ENCODE measurements at regions not wholly inside any gene's neighbourhood (a gene's known extent, or its start where the extent isn't known, plus 50 kb on each side); places are given as distances from the start of the nearest gene placed in this dataset.

DNA sequence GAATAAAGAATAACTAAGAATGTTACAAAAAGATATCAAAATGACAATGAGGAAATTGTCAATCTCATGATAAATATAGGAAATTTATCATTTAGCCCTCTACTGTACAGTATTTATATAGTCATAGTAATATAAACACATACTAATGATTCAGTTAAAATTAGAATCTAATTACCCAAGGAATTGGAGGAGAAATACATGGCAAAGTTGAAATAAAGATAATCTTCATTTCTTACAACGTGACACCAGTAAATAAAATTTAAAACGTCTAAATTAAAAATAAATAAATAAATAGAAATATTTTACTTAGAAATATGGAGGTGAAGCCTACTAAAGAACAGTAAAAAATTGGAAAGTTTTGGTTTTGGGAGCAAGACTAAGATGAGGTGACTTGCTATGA lies 2163.1 kb upstream of the PCDH20 start:
- Histone ChIP-seq H3K27me3 (no peaks in the 10 kb centered on the region), H3K36me3 (replicated peaks in 1 of 2; ENCODE audit: insufficient read depth in 1 of 2, low read depth in 2 of 2) (no peaks in the 10 kb centered on the region), H3K27ac (no peak overlapping the region), H3K4me3 (no peak overlapping the region), H3K4me1 (no peaks in the 10 kb centered on the region), H3K9me3 (no peaks in the 10 kb centered on the region)
- no peak for DNase-seq
- no peak for ATAC-seq
- 49 to 71% methylated on average over 2 of the region's 2 CpGs for WGBS, 2 donors
- intact Hi-C loops (cut with DNase I), result no loop called here
- no peak for TF ChIP-seq POLR2A (IDR thresholded peaks at IDR 0.05)
- TF ChIP-seq, protein P1, sequence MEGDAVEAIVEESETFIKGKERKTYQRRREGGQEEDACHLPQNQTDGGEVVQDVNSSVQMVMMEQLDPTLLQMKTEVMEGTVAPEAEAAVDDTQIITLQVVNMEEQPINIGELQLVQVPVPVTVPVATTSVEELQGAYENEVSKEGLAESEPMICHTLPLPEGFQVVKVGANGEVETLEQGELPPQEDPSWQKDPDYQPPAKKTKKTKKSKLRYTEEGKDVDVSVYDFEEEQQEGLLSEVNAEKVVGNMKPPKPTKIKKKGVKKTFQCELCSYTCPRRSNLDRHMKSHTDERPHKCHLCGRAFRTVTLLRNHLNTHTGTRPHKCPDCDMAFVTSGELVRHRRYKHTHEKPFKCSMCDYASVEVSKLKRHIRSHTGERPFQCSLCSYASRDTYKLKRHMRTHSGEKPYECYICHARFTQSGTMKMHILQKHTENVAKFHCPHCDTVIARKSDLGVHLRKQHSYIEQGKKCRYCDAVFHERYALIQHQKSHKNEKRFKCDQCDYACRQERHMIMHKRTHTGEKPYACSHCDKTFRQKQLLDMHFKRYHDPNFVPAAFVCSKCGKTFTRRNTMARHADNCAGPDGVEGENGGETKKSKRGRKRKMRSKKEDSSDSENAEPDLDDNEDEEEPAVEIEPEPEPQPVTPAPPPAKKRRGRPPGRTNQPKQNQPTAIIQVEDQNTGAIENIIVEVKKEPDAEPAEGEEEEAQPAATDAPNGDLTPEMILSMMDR (IDR thresholded peaks at IDR 0.05), result no peak

DNA sequence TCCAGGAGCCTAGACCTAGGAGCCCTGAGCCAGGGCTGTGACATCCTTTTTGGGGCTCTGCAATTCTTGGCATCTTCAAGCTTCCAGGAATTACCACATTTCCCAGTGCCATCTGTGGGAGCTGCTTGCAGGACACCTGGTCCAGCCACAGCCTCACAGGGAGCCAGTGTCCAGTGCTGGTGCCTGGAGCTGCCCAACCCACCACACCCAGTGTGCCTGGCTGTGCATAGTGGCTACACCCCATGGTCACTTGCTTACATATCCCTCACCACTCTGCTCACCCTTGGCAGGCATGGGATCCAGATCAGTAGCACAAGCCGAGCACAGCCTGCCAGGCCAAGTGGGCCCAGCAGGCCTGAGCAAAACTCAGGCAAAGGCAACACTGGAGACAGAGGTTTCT lies 2151.4 kb upstream of the PCDH20 start:
- Histone ChIP-seq H3K4me1 (no peaks in the 10 kb centered on the region), H3K4me3 (no peak overlapping the region), H3K9me3 (no peaks in the 10 kb centered on the region), H3K27me3 (no peaks in the 10 kb centered on the region), H3K27ac (no peak overlapping the region), H3K36me3 (replicated peaks in 1 of 2; ENCODE audit: insufficient read depth in 1 of 2, low read depth in 2 of 2) (no peaks in the 10 kb centered on the region)
- 89 to 100% methylated on average over 1 of the region's 1 CpG for WGBS, 2 donors
- DNase-seq, result no peak
- TF ChIP-seq, protein P1 (IDR thresholded peaks at IDR 0.05), result no peak
- TF ChIP-seq POLR2A (IDR thresholded peaks at IDR 0.05), result no peak
- intact Hi-C loops (cut with DNase I), result no loop called here
- no peak for ATAC-seq

DNA sequence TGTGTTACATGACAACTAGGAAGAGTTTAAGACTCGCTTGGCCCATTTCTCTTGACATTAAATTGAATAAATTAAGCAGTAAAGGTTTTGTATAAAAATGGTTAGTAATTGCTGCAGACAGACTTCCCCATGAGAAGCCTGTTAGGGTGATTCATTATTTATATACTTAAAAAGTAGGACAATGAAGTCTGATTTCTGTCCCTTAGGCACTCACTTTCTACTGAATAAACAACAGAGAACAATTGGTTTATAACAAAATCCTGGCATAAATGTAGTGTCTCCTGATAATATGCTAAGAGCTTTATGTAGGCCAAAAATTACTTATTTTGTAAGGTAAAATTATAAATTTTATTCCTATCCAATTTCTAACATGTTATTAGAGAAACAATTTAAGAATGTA lies 2138.5 kb upstream of the PCDH20 start:
- intact Hi-C loops (cut with DNase I), result no loop called here
- Histone ChIP-seq H3K27me3 (no peaks in the 10 kb centered on the region), H3K4me1 (no peaks in the 10 kb centered on the region), H3K9me3 (no peaks in the 10 kb centered on the region), H3K36me3 (replicated peaks in 1 of 2; ENCODE audit: insufficient read depth in 1 of 2, low read depth in 2 of 2) (no peaks in the 10 kb centered on the region), H3K27ac (no peak overlapping the region), H3K4me3 (no peak overlapping the region)
- TF ChIP-seq, protein P1 (IDR thresholded peaks at IDR 0.05), result no peak
- no peak for TF ChIP-seq POLR2A (IDR thresholded peaks at IDR 0.05)
- 73 to 84% methylated on average over 1 of the region's 1 CpG for WGBS, 2 donors
- no peak for ATAC-seq
- DNase-seq, result no peak

DNA sequence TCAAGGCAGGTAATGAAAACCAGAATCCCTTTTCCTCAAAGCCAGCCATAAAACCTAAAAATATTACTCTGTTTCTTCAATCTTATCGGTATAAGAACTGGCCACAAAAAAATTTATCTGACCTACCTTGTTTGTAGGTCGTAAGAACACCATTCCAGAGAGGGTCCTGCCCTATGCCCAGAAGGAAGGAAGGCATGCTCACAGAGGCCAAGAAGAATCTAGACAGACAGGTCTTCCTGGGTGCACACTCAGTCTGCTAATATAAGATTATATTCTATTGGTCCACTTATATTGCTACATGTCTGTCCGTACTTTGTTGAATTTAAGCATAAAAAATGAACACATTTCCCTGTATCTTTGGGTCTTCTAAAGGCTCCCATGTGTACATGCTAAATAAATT lies 2136.1 kb upstream of the PCDH20 start:
- no peaks in the 10 kb centered on the region for H3K27me3 ChIP-seq
- intact Hi-C loops (cut with DNase I), result no loop called here
- H3K36me3 ChIP-seq (replicated peaks in 1 of 2; ENCODE audit: insufficient read depth in 1 of 2, low read depth in 2 of 2), result no peaks in the 10 kb centered on the region
- TF ChIP-seq, protein P1 (IDR thresholded peaks at IDR 0.05), result no peak
- no peak for TF ChIP-seq POLR2A (IDR thresholded peaks at IDR 0.05)
- no peaks in the 10 kb centered on the region for H3K9me3 ChIP-seq
- no peak overlapping the region for H3K27ac ChIP-seq
- no peak for ATAC-seq
- WGBS, 2 donors, result 78 to 80% methylated on average over 3 of the region's 3 CpGs
- no peak overlapping the region for H3K4me3 ChIP-seq
- no peaks in the 10 kb centered on the region for H3K4me1 ChIP-seq
- DNase-seq, result no peak

DNA sequence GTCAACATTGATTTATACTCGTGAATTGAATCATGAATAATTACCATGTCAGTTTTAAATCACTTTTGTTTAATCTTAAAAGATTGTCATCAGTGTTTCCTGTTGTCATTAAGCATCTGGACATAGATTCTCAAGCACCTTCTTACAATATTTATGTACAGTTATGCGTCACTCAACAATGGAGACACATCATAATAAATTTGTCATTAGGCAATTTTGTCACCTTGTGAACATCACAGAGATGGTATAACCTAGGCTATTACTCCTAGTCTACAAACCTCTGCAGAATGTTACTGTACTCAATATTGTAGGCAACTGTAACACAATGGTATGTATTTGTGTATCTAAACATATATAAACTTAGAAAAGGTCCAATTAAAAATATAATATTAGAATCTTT lies 2130.9 kb upstream of the PCDH20 start:
- intact Hi-C loops (cut with DNase I), result no loop called here
- WGBS, 2 donors, result 48 to 54% methylated on average over 2 of the region's 2 CpGs

More for the DNA sequence above, 2130.9 kb upstream of the PCDH20 start:
- Histone ChIP-seq H3K4me1 (no peaks in the 10 kb centered on the region), H3K27me3 (no peaks in the 10 kb centered on the region), H3K9me3 (no peaks in the 10 kb centered on the region), H3K36me3 (replicated peaks in 1 of 2; ENCODE audit: insufficient read depth in 1 of 2, low read depth in 2 of 2) (no peaks in the 10 kb centered on the region), H3K27ac (no peak overlapping the region), H3K4me3 (no peak overlapping the region)
- no peak for ATAC-seq
- TF ChIP-seq POLR2A (IDR thresholded peaks at IDR 0.05), result no peak
- TF ChIP-seq, protein P1 (IDR thresholded peaks at IDR 0.05), result no peak
- DNase-seq, result no peak
